ENCODE measurements at regions not wholly inside any gene's neighbourhood (a gene's known extent, or its start where the extent isn't known, plus 50 kb on each side); places are given as distances from the start of the nearest gene placed in this dataset.

GRCh38 chr12:94786906-94787305 is 136.5 kb upstream of the TMCC3 start:
- H3K27ac ChIP-seq (ENCODE audit: low read depth in 1 of 2, low read length in 2 of 2) = no peak overlapping the region
- Mint-ChIP-seq H3K9me3 (peaks cover 0 to 5% (median 0%) of the 10 kb centered on the region in 7 donors), H3K4me1 (no peaks in the 10 kb centered on the region), H3K27ac (no peak overlapping the region), H3K27me3 (ENCODE audit: low read depth in 3 of 3) (no peaks in the 10 kb centered on the region), H3K4me3 (no peak overlapping the region), H3K36me3 (no peaks in the 10 kb centered on the region)
- no peak overlapping the region for H3K4me2 ChIP-seq (replicated peaks; ENCODE audit: extremely low read depth, low read length, poor library complexity, severe bottlenecking)
- no peaks in the 10 kb centered on the region for H3K79me2 ChIP-seq (ENCODE audit: insufficient read depth, low read length)
- DNase-seq = no peak
- no peak overlapping the region for H3K4me3 ChIP-seq (replicated peaks in 1 of 3; ENCODE audit: low read depth in 2 of 3, low read length in 3 of 3)
- H3K9me3 ChIP-seq (replicated peaks in 1 of 2; ENCODE audit: control insufficient read depth in 1 of 2, insufficient read depth in 1 of 2, low read length in 2 of 2) = no peaks in the 10 kb centered on the region
- no peaks in the 10 kb centered on the region for H3K27me3 ChIP-seq (ENCODE audit: control insufficient read depth in 2 of 2, insufficient read depth in 2 of 2, low read length in 2 of 2)
- WGBS (ENCODE audit: insufficient coverage) = 92% methylated on average over 5 of the region's 6 CpGs
- no peak overlapping the region for H3K9ac ChIP-seq (ENCODE audit: insufficient read depth, low read length, poor library complexity, severe bottlenecking)
- no peaks in the 10 kb centered on the region for H3K36me3 ChIP-seq (replicated peaks in 1 of 2; ENCODE audit: control insufficient read depth in 1 of 2, insufficient read depth in 2 of 2, low read length in 2 of 2)
- no peaks in the 10 kb centered on the region for H4K20me1 ChIP-seq (ENCODE audit: insufficient read depth, low read length)
- intact Hi-C loops (cut with micrococcal nuclease) = no loop called here
- peaks cover 0 to 1% of the 10 kb centered on the region in 2 donors for H3K4me1 ChIP-seq (ENCODE audit: control insufficient read depth in 1 of 2, insufficient read depth in 2 of 2, low read length in 2 of 2)
- H2AFZ ChIP-seq (ENCODE audit: insufficient read depth, low read depth, low read length, poor library complexity, severe bottlenecking) = no peak overlapping the region
- TF ChIP-seq, protein P1, sequence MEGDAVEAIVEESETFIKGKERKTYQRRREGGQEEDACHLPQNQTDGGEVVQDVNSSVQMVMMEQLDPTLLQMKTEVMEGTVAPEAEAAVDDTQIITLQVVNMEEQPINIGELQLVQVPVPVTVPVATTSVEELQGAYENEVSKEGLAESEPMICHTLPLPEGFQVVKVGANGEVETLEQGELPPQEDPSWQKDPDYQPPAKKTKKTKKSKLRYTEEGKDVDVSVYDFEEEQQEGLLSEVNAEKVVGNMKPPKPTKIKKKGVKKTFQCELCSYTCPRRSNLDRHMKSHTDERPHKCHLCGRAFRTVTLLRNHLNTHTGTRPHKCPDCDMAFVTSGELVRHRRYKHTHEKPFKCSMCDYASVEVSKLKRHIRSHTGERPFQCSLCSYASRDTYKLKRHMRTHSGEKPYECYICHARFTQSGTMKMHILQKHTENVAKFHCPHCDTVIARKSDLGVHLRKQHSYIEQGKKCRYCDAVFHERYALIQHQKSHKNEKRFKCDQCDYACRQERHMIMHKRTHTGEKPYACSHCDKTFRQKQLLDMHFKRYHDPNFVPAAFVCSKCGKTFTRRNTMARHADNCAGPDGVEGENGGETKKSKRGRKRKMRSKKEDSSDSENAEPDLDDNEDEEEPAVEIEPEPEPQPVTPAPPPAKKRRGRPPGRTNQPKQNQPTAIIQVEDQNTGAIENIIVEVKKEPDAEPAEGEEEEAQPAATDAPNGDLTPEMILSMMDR (IDR thresholded peaks at IDR 0.05) = no peak

- Mint-ChIP-seq H3K27ac (peak overlapping the region in 1 of 7 donors; percentile 9), H3K27me3 (ENCODE audit: low read depth in 3 of 3) (no peaks in the 10 kb centered on the region), H3K4me3 (no peak overlapping the region), H3K36me3 (no peaks in the 10 kb centered on the region), H3K4me1 (no peaks in the 10 kb centered on the region), H3K9me3 (peaks cover 0 to 5% (median 0%) of the 10 kb centered on the region in 7 donors)
- TF ChIP-seq, protein P1 (IDR thresholded peaks at IDR 0.05) = no peak
- Histone ChIP-seq H3K4me3 (replicated peaks in 1 of 3; ENCODE audit: low read depth in 2 of 3, low read length in 3 of 3) (no peak overlapping the region), H3K9me3 (replicated peaks in 1 of 2; ENCODE audit: control insufficient read depth in 1 of 2, insufficient read depth in 1 of 2, low read length in 2 of 2) (no peaks in the 10 kb centered on the region), H3K27me3 (ENCODE audit: control insufficient read depth in 2 of 2, insufficient read depth in 2 of 2, low read length in 2 of 2) (no peaks in the 10 kb centered on the region), H2AFZ (ENCODE audit: insufficient read depth, low read depth, low read length, poor library complexity, severe bottlenecking) (no peak overlapping the region), H3K79me2 (ENCODE audit: insufficient read depth, low read length) (no peaks in the 10 kb centered on the region), H3K4me1 (ENCODE audit: control insufficient read depth in 1 of 2, insufficient read depth in 2 of 2, low read length in 2 of 2) (no peaks in the 10 kb centered on the region), H3K4me2 (replicated peaks; ENCODE audit: extremely low read depth, low read length, poor library complexity, severe bottlenecking) (no peak overlapping the region), H3K27ac (ENCODE audit: low read depth in 1 of 2, low read length in 2 of 2) (no peak overlapping the region), H3K36me3 (replicated peaks in 1 of 2; ENCODE audit: control insufficient read depth in 1 of 2, insufficient read depth in 2 of 2, low read length in 2 of 2) (no peaks in the 10 kb centered on the region), H3K9ac (ENCODE audit: insufficient read depth, low read length, poor library complexity, severe bottlenecking) (no peak overlapping the region), H4K20me1 (ENCODE audit: insufficient read depth, low read length) (no peaks in the 10 kb centered on the region)
- 80% methylated on average over 1 of the region's 1 CpG for WGBS (ENCODE audit: insufficient coverage)
- no peak for DNase-seq
- intact Hi-C loops (cut with micrococcal nuclease) = no loop called here
These were observed 133.5 kb upstream of the TMCC3 start for GRCh38 chr12:94783862-94784261.

All from CD14-positive monocyte (primary cell).